HFF-Myc (cell line): ENCODE measurements at regions not wholly inside any gene's neighbourhood (a gene's known extent, or its start where the extent isn't known, plus 50 kb on each side); places are given as distances from the start of the nearest gene placed in this dataset.

ENCODE experiments used
- DNase-seq: peaks from one replicate; pipeline ENCODE4 v3.0.0-alpha.2; 2011; ENCODE audit warnings: low read depth; ENCODE audit errors: extremely low read depth
- H3K4me3 ChIP-seq: replicated peaks from 2 replicates; pipeline ENCODE4 v1.5.1; 2011; ENCODE audit warnings: low read depth, mild to moderate bottlenecking, control low read depth, low read length
- TF ChIP-seq, protein P1 (sequence below): IDR thresholded peaks from 2 replicates; pipeline ENCODE4 v1.5.1; 2012; ENCODE audit warnings: mild to moderate bottlenecking, low read depth, low read length, control low read depth; ENCODE audit errors: missing control alignments

DNA sequence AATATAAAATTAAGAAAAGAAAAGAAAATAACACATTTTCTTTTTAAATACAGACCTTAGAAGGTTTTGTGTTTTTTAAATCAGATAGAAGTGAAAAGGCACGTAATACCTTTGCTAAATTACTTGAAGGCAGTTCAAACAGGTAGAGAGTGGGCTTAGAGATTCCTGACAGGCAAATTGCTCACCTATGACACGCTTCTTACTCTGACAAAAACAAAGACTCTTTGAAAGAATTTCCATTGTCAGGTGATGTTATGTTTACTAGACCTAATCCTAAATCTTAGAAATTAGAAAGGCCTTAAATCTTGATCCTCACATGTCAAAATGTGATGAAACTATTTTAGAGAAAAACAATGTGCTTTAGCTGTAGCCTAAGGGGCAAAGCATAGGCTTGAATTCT, 522.9 kb downstream of the SOX11 start:
- no peak overlapping the region for H3K4me3 ChIP-seq
- no peak for DNase-seq
- TF ChIP-seq, protein P1, sequence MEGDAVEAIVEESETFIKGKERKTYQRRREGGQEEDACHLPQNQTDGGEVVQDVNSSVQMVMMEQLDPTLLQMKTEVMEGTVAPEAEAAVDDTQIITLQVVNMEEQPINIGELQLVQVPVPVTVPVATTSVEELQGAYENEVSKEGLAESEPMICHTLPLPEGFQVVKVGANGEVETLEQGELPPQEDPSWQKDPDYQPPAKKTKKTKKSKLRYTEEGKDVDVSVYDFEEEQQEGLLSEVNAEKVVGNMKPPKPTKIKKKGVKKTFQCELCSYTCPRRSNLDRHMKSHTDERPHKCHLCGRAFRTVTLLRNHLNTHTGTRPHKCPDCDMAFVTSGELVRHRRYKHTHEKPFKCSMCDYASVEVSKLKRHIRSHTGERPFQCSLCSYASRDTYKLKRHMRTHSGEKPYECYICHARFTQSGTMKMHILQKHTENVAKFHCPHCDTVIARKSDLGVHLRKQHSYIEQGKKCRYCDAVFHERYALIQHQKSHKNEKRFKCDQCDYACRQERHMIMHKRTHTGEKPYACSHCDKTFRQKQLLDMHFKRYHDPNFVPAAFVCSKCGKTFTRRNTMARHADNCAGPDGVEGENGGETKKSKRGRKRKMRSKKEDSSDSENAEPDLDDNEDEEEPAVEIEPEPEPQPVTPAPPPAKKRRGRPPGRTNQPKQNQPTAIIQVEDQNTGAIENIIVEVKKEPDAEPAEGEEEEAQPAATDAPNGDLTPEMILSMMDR: no peak

DNA sequence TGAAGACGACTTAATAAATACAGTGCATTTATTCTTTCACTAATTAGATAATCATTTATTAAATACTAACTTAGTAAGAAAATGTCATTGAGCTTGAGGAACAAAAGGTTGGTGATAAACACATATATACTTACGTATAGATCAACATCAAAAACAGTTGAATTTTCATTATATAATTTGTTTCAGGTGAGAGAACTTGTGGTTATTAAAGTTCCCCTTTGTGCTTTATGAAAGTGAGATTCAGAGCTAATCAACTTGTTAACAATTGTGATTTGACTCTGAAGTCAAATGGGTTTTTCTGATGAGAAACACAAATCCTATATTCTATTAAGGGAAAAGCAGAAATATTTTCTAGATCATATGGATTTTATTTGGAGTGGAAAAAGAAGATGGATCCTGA, 524.0 kb downstream of the SOX11 start:
- H3K4me3 ChIP-seq: no peak overlapping the region
- no peak for DNase-seq
- TF ChIP-seq, protein P1: no peak

DNA sequence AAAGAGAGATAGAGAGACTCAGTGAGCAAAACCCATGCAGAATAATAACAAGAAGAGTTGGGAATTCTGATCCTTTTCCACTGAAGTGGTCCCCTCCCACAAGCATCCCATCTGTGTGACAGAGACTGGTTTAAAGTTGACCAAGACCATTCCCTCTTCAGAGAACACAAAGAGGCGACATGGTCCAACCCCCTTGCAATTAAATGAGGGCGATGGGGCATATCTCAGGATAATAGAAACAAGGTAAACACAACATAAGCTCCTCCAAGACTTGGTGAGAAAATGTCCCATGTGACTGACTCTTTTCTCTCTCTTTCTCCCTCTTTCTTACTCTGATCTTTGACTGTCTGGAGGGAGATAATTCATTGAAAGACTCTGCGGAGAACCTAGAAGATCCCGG, 526.7 kb downstream of the SOX11 start:
- TF ChIP-seq, protein P1: no peak
- no peak overlapping the region for H3K4me3 ChIP-seq

DNA sequence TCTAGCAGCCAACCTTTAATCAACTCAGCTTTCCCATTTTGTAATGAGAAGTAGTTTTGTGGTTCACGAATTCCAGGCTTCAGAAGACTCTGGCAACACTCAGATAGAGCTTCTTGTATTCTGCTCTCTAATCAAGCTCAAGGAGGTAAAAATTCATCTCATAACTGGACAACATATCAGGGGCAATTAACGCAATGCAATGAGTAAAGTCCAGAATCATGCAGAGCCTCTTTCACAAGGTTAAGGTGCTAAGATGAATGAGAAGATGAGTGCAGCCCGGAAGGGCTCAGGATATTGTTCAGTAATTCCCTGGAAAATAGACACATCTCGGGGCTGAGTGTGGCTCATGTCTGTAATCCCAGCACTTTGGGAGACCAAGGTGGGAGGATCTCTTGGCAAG, 527.7 kb downstream of the SOX11 start:
- TF ChIP-seq, protein P1: no peak
- H3K4me3 ChIP-seq: no peak overlapping the region
- DNase-seq: no peak

More for the DNA sequence above, 526.7 kb downstream of the SOX11 start:
- no peak for DNase-seq

DNA sequence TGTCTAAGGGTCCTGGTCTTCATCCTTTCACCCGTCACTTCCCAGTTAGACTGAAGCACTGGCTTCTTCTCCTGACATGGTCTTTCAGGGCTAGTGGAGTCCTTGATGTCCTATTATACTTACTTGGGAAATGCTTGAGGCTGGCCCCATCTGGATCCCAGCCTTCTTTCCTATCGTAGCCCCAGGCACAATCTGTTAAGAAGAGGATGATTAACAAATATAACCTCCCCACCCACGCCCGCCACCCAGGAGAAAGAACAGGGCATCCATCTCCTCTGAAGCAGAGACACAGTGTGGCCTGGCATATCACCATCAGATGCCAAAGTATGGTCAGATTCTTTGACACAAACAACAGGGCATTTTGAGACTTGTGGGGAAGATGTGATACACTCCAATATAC, 530.1 kb downstream of the SOX11 start:
- H3K4me3 ChIP-seq: no peak overlapping the region
- DNase-seq: no peak
- TF ChIP-seq, protein P1: no peak

DNA sequence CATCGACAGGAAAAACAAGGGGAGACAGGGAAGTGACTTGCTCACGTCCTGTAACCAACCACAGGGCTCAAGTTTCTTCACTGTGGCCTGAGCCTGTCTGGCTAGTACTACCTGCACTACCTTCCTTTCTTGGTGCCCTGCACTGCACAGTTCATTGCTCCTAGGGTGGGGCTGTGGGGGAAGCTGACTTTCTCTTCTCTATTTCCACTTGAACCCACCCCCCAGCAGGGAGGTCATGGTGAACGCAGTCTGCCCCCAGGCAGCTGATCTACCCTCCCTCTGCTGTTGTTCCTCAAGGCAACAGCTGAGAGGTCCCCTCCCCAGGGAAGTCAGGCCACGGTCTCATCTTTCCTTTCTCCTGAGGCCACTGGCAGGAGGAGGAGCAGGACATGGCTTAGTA, 532.1 kb downstream of the SOX11 start:
- no peak for DNase-seq
- no peak overlapping the region for H3K4me3 ChIP-seq
- TF ChIP-seq, protein P1: no peak

DNA sequence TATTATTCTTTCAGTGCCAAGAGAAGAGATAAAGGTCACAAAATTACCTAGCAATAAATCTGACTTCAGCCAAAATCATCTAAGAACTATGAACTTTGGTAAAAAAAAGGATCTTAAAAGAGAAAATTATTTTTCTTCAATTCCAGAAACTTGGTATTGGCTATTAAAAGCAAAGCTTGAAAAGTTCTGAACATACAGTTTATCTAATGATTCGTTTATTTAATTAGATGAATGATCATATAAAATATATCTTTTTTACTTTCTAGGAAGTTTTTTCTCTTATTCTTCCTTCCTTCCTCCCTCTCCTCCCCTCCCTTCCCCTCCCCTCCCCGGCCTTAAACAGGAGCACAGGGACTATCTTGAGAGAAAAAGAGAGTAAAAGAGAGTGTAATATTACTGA, 536.1 kb downstream of the SOX11 start:
- H3K4me3 ChIP-seq: no peak overlapping the region

More for the DNA sequence above, 536.1 kb downstream of the SOX11 start:
- DNase-seq: no peak
- TF ChIP-seq, protein P1: no peak
